LHCN-M2 (cell line): ENCODE measurements at regions not wholly inside any gene's neighbourhood (a gene's known extent, or its start where the extent isn't known, plus 50 kb on each side); places are given as distances from the start of the nearest gene placed in this dataset.
"Not testable (repeated sequence)": the region's sequence is repeated elsewhere in the genome, so short reads cannot be mapped to it uniquely, and the experiment has no call there.

Source experiments
- DNase-seq: peaks from one replicate; pipeline ENCODE4 v3.0.0-alpha.2; 2012; ENCODE audit warnings: low read depth

- DNase-seq = not testable (repeated sequence)
Observed at GRCh38 chr21:10428981-10429534, 92.3 kb upstream of the TPTE start.

DNA sequence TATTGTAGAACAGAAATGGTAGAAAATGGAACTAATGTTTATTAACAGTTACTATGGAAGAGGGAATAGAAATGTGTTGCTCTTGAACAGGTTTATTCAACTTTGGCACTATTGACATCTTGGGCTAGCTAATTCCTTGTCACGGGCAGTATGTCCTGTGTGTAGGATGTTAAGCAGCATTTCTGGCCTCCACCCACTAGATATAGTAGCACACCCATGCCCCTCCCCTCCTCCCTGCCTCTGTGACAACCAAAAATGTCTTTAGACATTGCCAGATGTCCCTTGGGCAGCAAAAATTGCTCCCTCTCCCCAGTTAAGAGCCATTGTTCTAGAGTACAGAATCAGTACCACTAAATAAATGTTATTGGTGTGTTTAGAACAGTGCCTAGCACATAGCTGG lies 91.4 kb upstream of the TPTE start:
- no peak for DNase-seq

- DNase-seq = not testable (repeated sequence)
Observed at GRCh38 chr21:10431995-10432394, 89.4 kb upstream of the TPTE start.

- DNase-seq = not testable (repeated sequence)
Observed at GRCh38 chr21:10432456-10432855, 88.9 kb upstream of the TPTE start.

DNA sequence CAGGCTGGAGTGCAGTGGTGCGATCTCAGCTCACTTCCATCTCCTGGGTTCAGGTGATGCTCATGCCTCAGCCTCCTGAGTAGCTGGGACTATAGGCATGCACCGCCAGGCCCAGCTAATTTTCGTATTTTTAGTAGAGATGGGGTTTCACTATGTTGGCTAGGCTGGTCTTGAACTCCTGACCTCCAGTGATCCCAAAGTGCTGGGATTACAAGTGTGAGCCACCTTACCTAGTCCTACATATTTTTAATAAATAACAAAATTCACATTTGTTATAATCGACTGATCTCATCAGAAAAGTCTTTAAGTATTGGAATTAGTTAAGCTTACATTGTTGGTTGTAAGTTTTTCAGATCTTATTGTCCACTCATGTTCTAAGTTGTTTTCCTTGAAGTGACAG lies 83.4 kb upstream of the TPTE start:
- not testable (repeated sequence) for DNase-seq

DNA sequence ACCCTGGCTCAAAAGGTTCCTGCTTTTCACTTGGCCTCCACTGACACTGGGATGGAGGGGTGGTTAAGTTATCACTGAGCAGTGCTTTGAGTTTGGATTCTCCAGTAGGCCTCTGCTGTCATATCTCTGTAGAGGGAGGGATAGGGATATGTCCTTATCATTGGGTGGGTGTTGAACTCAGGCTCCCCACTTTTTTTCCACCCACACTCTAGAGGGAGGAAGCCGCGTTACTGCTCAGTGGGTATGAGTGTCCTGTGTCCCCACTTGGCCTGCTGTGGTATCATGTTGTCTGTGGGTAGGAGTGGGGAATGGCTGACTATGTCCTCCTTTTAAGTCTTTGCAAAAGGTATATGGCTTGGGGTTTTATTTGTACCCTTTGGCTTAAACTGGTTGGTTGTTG lies 80.7 kb upstream of the TPTE start:
- DNase-seq = not testable (repeated sequence)

DNA sequence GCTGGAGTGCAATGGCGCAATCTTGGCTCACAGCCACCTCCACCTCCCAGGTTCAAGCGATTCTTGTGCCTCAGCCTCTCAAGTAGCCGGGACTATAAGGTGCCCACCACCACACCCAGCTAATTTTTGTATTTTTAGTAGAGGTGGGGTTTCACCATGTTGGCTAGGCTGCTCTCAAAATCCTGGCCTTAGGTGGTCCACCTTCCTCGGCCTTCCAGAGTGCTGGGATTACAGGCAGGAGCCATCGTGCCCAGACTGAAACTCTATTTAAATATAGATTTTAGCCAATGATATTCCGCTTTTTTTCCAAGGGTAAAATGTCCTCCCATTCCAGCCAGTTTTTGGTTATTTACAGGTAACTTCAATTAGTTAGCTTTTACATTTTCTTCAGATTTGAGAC lies 79.4 kb upstream of the TPTE start:
- DNase-seq = not testable (repeated sequence)

DNA sequence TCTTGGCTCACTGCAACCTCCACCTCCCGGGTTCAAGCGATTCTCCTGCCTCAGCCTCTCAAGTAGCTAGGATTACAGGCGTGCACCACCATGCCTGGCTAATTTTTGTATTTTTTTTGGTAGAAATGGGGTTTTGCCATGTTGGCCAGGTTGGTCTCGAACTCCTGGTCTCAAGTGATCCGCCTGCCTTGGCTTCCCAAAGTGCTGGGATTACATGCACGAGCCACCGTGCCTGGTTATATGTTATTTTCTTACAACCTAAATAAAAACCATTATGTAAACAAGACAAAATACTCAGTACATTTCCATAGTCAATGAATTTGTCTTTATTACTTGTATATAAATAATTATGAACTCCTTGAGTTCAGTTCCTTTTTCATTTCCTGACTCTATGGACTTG lies 75.7 kb upstream of the TPTE start:
- not testable (repeated sequence) for DNase-seq

GRCh38 chr21:10449451-10449850 lies 71.9 kb upstream of the TPTE start:
- DNase-seq = not testable (repeated sequence)

DNA sequence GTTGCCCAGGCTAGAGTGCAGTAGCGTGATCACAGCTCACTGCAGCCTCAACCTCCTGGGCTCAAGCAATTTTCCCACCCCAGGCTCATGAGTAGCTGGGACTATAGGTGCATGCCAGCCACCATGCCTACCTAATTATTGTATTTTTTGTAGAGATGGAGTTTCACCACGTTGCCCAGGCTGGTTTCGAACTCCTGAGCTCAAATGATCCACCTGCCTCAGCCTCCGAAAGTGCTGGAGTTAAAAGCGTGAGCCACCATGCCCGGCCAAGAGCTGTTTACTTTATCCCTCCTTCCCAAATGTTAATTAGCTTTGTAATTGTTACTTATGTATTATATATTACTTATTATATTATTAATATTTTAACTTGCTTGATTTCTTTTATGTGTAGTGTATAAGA lies 70.1 kb upstream of the TPTE start:
- not testable (repeated sequence) for DNase-seq

DNA sequence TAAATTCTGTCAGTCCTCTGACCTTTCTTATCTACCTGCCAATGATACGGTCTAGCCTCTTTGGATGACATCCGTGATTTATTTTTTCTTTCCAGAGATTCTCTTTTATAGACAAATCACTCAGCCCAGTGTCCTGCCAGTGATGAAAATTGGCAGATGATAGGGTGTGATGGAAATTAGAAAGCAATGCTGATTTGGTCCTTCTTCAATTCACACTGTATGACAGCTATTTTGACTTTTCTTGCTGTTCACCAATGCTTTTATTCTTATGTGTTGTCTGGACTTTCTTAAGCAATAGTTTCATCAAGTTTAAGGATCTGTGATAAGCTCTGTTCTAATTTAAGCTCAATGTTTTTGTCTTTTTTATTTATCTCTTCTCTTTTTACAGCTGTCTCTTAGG lies 63.6 kb upstream of the TPTE start:
- DNase-seq = not testable (repeated sequence)

GRCh38 chr21:10460957-10461356 lies 60.4 kb upstream of the TPTE start:
- not testable (repeated sequence) for DNase-seq

DNA sequence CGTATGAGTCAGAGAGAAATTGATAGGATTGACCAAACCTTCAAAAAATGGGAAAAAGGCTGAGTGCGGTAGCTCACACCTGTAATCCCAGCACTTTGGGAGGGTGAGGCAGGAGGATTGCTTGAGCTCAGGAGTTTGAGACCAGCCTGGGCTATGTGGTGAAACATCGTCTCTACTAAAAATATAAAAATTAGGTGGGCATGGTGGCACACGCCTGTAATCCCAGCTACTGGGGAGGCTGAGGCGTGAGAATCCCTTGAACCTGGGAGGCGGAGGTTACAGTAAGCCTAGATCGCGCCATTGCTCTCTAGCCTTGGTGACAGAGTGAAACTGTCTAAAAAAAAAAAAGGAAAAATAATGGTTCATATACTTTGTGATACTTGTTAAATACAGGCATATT lies 59.9 kb upstream of the TPTE start:
- DNase-seq = not testable (repeated sequence)

DNA sequence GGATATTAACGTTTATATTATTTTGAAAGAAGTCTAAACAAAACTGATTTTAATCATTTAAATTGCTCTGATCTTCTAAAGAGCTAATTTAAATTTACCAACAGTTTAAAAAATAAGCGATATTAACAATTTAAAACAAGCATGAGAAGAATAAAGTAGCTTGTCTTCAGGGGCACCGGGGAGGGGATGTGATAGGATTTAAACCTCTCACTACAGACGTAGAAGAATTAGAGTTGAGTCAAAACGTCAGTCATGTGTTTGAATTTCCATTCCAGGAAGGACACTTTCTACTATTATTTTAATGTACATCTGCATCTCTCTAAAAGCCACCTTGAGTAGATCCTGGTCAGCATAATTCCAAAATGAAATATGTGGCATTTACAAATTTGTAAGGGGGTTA lies 58.2 kb upstream of the TPTE start:
- DNase-seq = no peak

- no peak for DNase-seq
Observed at GRCh38 chr21:10464975-10465374, 56.4 kb upstream of the TPTE start.

DNA sequence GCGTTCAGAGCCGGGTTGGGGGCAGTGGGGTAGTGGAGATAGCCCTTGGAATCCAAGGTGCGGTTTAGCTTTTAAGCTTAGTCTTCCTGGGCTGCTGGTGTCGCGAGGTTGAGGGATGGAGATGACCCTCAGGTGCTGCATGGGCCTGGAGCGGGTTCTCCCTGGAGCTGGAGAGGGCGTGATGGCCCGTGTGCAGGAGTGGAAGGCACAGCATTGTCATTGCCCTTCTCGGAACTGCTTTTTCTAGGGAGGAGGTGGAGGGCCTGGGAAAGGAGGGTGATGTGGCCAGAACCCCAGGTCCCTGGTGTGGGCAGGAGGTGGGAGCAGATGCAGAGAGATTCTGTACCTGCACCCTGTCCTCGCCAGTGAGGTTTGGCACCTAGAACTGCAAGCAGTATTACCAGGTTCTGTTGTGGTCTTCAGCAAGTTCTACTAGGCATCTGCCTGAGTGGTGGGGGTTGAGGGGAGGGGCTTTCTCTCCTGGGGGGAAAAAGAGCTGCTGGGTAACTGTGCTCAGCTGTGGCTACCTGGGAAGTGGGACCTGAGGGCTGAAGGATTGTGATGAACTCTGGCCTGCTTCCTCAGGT lies 55.8 kb upstream of the TPTE start:
- not testable (repeated sequence) for DNase-seq

DNA sequence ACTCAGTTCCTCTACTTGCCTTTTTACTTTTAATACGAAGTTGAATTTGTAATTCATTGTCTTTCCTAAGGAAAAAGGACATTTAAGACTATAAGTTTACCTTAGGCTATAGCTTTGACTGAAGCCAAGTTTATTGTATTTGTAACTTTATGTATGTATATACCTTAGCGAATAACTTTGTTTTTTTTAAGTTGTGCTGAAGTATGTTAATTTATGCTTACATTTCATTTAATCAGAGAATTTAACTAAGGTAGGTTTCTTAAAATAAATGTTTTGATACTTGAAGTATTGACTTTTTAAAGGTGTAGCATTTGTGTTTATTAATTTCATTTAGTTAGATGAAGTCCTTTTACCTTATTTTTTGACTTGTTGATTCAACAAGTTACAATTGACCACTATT lies 55.2 kb upstream of the TPTE start:
- no peak for DNase-seq
